Activated CD4-positive, alpha-beta T cell treated with anti-CD3 and anti-CD28 coated beads, Interleukin-2, Interleukin-6, amounts not matched to agents 100 ng/mL and 50 ng/mL, durations not matched to agents 16 hours and 8 hours (primary cell): ENCODE measurements at regions not wholly inside any gene's neighbourhood (a gene's known extent, or its start where the extent isn't known, plus 50 kb on each side); places are given as distances from the start of the nearest gene placed in this dataset.

Source experiments
- DNase-seq: peaks from one replicate; pipeline ENCODE4 v3.0.0-alpha.2; 2020

- DNase-seq = no peak
Measured at GRCh38 chr1:232110281-232111090, 483.9 kb downstream of the DISC1 start.

GRCh38 chr1:232109391-232109790, 482.8 kb downstream of the DISC1 start:
- no peak for DNase-seq

- no peak for DNase-seq
Measured at GRCh38 chr1:232108598-232108997, 482.0 kb downstream of the DISC1 start.

DNA sequence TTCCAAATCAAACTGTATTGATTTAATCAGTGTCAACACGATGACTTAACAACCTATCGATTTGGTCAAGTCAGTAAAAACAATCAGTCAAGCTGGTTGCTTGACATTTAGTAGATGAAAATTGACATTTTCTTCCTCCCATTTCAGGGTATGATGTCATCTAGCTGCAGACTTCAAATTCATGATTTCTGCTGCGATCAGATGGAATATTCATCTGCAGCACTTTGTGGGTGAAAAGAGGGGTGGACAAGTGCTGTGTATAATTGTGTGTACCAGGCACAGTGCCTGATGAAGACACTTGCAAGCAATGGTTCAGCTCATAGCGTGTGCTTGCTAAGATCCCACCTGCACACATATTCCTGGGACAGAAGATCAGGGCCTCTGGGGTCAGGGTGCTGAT, 479.8 kb downstream of the DISC1 start:
- DNase-seq = no peak

DNA sequence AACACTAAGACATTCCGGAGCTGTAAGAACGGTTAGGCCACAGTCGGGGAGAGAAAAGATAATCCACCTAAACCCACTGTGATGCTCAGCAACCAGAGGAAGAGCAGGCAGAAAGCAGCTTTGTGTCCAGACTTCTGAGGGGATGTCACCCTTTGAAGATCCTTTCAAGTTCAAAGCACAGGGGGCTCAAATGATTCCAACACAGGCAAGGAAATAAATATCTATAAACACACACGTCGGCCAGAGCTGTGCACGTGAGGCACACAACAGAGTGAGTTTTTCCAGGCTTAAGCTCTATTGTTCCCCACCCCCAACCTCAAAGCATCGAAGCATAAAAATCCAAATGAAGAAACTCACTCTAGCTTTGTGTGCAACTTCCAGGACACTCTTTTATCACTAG, 479.0 kb downstream of the DISC1 start:
- DNase-seq = no peak

- DNase-seq = no peak
Measured at GRCh38 chr1:232101231-232101630, 474.6 kb downstream of the DISC1 start.

DNA sequence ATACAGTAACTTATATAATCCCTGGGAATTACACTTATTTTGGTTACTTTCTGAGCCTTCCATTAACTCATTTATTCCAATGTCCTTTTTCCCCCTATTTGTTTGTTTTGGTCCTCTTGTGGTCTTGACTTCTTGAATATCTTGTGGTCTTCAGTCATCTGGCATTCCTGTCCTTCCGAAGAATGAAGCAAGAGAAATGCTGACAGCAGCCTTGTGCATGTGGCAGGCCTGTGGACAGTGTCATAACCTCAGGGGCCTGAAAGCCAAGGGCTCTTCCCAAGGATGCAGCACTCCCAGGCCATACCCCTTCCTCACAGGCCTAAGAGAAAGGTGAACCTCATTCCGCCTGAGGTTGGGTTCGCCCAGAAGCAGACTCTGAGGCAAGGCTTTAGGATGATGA, 470.2 kb downstream of the DISC1 start:
- DNase-seq = no peak
